GM12891 (cell line): ENCODE measurements at regions not wholly inside any gene's neighbourhood (a gene's known extent, or its start where the extent isn't known, plus 50 kb on each side); places are given as distances from the start of the nearest gene placed in this dataset.
A peak's percentile ranks its signal among the peaks of the same experiment; 100 is the strongest.

Experiments
- PAX5 ChIP-seq: IDR thresholded peaks from 2 replicates; pipeline ENCODE4 v1.6.1; 2011; ENCODE audit warnings: low read length, moderate library complexity, mild to moderate bottlenecking; ENCODE audit not compliant: insufficient read depth, severe bottlenecking
- POLR2A ChIP-seq: IDR thresholded peaks from 2 replicates; pipeline ENCODE4 v1.6.1; 2011; ENCODE audit warnings: low read depth, low read length, control low read depth
- POLR2AphosphoS5 ChIP-seq: IDR thresholded peaks from 2 replicates; pipeline ENCODE4 v1.6.1; 2011; ENCODE audit warnings: low read depth, low read length, control low read depth
- POU2F2 ChIP-seq: IDR thresholded peaks from 2 replicates; pipeline ENCODE4 v1.6.1; 2011; ENCODE audit warnings: low read depth, mild to moderate bottlenecking, control low read depth, low read length, moderate library complexity
- SPI1 ChIP-seq: IDR thresholded peaks from 2 replicates; pipeline ENCODE4 v1.6.1; 2011; ENCODE audit warnings: low read depth, low read length, control low read depth
- TAF1 ChIP-seq: IDR thresholded peaks from 2 replicates; pipeline ENCODE4 v1.6.1; 2011; ENCODE audit warnings: low read depth, low read length, control low read depth

DNA sequence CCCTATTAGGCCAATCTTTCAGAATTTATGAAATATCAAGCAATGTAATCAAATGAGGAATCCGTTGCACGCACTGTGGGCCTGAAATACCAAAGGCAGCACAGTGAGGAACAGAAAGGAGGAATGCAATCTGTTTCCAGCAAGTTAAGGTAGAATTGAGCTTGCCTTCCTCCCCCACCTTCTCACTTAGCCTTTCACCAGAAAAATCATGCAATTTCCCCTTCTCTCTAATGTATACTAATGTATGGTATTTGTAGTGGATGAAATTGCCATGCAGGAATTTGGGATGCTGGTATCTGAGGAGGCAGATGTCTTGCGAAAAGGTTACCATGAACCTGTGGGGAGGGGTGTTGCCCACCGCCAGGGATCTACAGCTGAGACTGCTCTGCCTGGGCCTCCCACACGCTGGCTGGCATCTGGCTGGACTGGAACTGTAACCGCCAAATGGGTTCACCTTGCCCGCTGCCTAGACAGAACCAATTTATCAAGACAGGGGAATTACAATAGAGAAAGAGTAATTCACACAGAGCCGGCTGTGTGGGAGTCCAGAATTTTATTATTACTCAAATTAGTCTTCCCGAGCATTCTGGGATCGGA lies 222.4 kb upstream of the MYLIP start:
- TF ChIP-seq POLR2A = no peak
- no peak for TF ChIP-seq POLR2AphosphoS5
- TF ChIP-seq TAF1 = no peak
- TF ChIP-seq SPI1 = 0 out of 2 replicates have a peak, but pooled peaks have one; percentile 6
- no peak for TF ChIP-seq PAX5
- TF ChIP-seq POU2F2 = no peak
